Osteoblast (primary cell): ENCODE measurements at regions not wholly inside any gene's neighbourhood (a gene's known extent, or its start where the extent isn't known, plus 50 kb on each side); places are given as distances from the start of the nearest gene placed in this dataset.

Experiments used
- DNase-seq: peaks from one replicate; pipeline ENCODE4 v3.0.0; 2011; ENCODE audit warnings: low spot score, mixed read lengths; ENCODE audit not compliant: insufficient read length; ENCODE audit errors: missing footprints
- H2AFZ ChIP-seq: 2 replicates; pipeline ENCODE4 v1.6.0; 2011; ENCODE audit warnings: mild to moderate bottlenecking, low read length
- H3K27ac ChIP-seq: 2 replicates; pipeline ENCODE4 v1.5.1; 2011; ENCODE audit warnings: mild to moderate bottlenecking, low read depth, low read length, moderate library complexity
- H3K27me3 ChIP-seq: 2 replicates; pipeline ENCODE4 v1.6.0; 2012; ENCODE audit warnings: mild to moderate bottlenecking, control low read depth, inconsistent platforms, low read length, moderate library complexity; ENCODE audit not compliant: insufficient read depth
- H3K36me3 ChIP-seq: 2 replicates; pipeline ENCODE4 v1.5.1; 2011; ENCODE audit warnings: mild to moderate bottlenecking, low read length, control low read depth, moderate library complexity; ENCODE audit not compliant: insufficient read depth
- H3K4me1 ChIP-seq: 2 replicates; pipeline ENCODE4 v1.5.1; 2011; ENCODE audit warnings: mild to moderate bottlenecking, low read length, control low read depth, moderate library complexity; ENCODE audit not compliant: insufficient read depth
- H3K4me2 ChIP-seq: 2 replicates; pipeline ENCODE4 v1.6.0; 2011; ENCODE audit warnings: mild to moderate bottlenecking, low read length; ENCODE audit not compliant: insufficient read depth
- H3K4me3 ChIP-seq: fragments of 200-600 bp; sonication (generic); 3 replicates; pipeline ENCODE4 v1.5.1; 2012; ENCODE audit warnings: mild to moderate bottlenecking, low read length, inconsistent platforms; ENCODE audit not compliant: insufficient read depth
- H3K79me2 ChIP-seq: 2 replicates; pipeline ENCODE4 v1.6.0; 2012; ENCODE audit warnings: mild to moderate bottlenecking, low read length, control low read depth, inconsistent platforms; ENCODE audit not compliant: insufficient read depth
- H3K9me3 ChIP-seq: 2 replicates; pipeline ENCODE4 v1.5.1; 2011; ENCODE audit warnings: low read depth, low read length, control low read depth
- H4K20me1 ChIP-seq: 2 replicates; pipeline ENCODE4 v1.6.0; 2012; ENCODE audit warnings: mild to moderate bottlenecking, low read length, control low read depth; ENCODE audit not compliant: insufficient read depth
- CTCF ChIP-seq: IDR thresholded peaks from 2 replicates; pipeline ENCODE4 v1.5.1; 2011; ENCODE audit warnings: mild to moderate bottlenecking, low read depth, low read length, moderate library complexity; ENCODE audit errors: extremely low read depth

GRCh38 chr13:100942742-100943141 is 268.1 kb upstream of the TMTC4 start:
- no peak for DNase-seq
- Histone ChIP-seq H3K27me3 (peaks cover 2% of the 10 kb centered on the region), H3K4me1 (no peaks in the 10 kb centered on the region), H3K27ac (no peak overlapping the region), H3K36me3 (no peaks in the 10 kb centered on the region), H3K4me2 (no peak overlapping the region), H3K79me2 (no peaks in the 10 kb centered on the region), H2AFZ (no peak overlapping the region), H3K9me3 (no peaks in the 10 kb centered on the region), H4K20me1 (no peaks in the 10 kb centered on the region), H3K4me3 (no peak overlapping the region)
- no peak for TF ChIP-seq CTCF

- no peaks in the 10 kb centered on the region for H3K36me3 ChIP-seq
- no peak for TF ChIP-seq CTCF
- H3K27ac ChIP-seq, result no peak overlapping the region
- no peaks in the 10 kb centered on the region for H3K79me2 ChIP-seq
- no peak overlapping the region for H3K4me2 ChIP-seq
- no peak overlapping the region for H3K4me3 ChIP-seq
- no peak overlapping the region for H2AFZ ChIP-seq
- peak; percentile 13 for DNase-seq
- no peaks in the 10 kb centered on the region for H3K9me3 ChIP-seq
- peaks cover 2% of the 10 kb centered on the region for H3K27me3 ChIP-seq
- no peaks in the 10 kb centered on the region for H4K20me1 ChIP-seq
- no peaks in the 10 kb centered on the region for H3K4me1 ChIP-seq
These were observed 267.1 kb upstream of the TMTC4 start for GRCh38 chr13:100941377-100942368.

GRCh38 chr13:100940658-100941057 is 266.1 kb upstream of the TMTC4 start:
- TF ChIP-seq CTCF, result no peak
- H3K79me2 ChIP-seq, result no peaks in the 10 kb centered on the region
- H3K4me1 ChIP-seq, result no peaks in the 10 kb centered on the region
- H4K20me1 ChIP-seq, result no peaks in the 10 kb centered on the region
- H3K4me3 ChIP-seq, result no peak overlapping the region
- H2AFZ ChIP-seq, result no peak overlapping the region
- H3K27ac ChIP-seq, result no peak overlapping the region
- H3K9me3 ChIP-seq, result no peaks in the 10 kb centered on the region
- peak; percentile 10 for DNase-seq
- H3K27me3 ChIP-seq, result peaks cover 4% of the 10 kb centered on the region
- H3K4me2 ChIP-seq, result no peak overlapping the region
- H3K36me3 ChIP-seq, result no peaks in the 10 kb centered on the region

- Histone ChIP-seq H2AFZ (no peak overlapping the region), H3K36me3 (no peaks in the 10 kb centered on the region), H3K9me3 (no peaks in the 10 kb centered on the region), H3K27ac (no peak overlapping the region), H3K4me1 (no peaks in the 10 kb centered on the region), H4K20me1 (no peaks in the 10 kb centered on the region), H3K27me3 (peaks cover 5% of the 10 kb centered on the region), H3K4me3 (no peak overlapping the region), H3K4me2 (no peak overlapping the region), H3K79me2 (no peaks in the 10 kb centered on the region)
- DNase-seq, result peak; percentile 22
- no peak for TF ChIP-seq CTCF
These were observed 259.2 kb upstream of the TMTC4 start for GRCh38 chr13:100933841-100934240.
